OCI-M1 (cell line): ENCODE measurements at regions not wholly inside any gene's neighbourhood (a gene's known extent, or its start where the extent isn't known, plus 50 kb on each side); places are given as distances from the start of the nearest gene placed in this dataset.
A peak's percentile ranks its signal among the peaks of the same experiment; 100 is the strongest.

ENCODE experiments used
- DNase-seq: peaks from one replicate; lab custom pipeline; 2025; lab: John Stamatoyannopoulos, UW

GRCh38 chrX:110408949-110409588 lies 50.4 kb downstream of the RTL9 start:
- DNase-seq = peak; percentile 70

GRCh38 chrX:110409925-110410324 lies 51.3 kb downstream of the RTL9 start:
- peak; percentile 53 for DNase-seq

- peak; percentile 27 for DNase-seq
Measured at GRCh38 chrX:110410603-110411002, 52.0 kb downstream of the RTL9 start.

GRCh38 chrX:110412971-110413726 lies 54.5 kb downstream of the RTL9 start:
- DNase-seq = peak; percentile 92

- no peak for DNase-seq
Measured at GRCh38 chrX:110413727-110414124, 55.1 kb downstream of the RTL9 start.

GRCh38 chrX:110414273-110414672 lies 55.6 kb downstream of the RTL9 start:
- no peak for DNase-seq

- peak; percentile 37 for DNase-seq
Measured at GRCh38 chrX:110414679-110415439, 56.2 kb downstream of the RTL9 start.

- peak; percentile 49 for DNase-seq
Measured at GRCh38 chrX:110415440-110416170, 57.0 kb downstream of the RTL9 start.

- DNase-seq = no peak
Measured at GRCh38 chrX:110417128-110417527, 58.5 kb downstream of the RTL9 start.

- DNase-seq = peak; percentile 57
Measured at GRCh38 chrX:110418316-110419235, 59.9 kb downstream of the RTL9 start.

- no peak for DNase-seq
Measured at GRCh38 chrX:110419512-110419911, 60.9 kb downstream of the RTL9 start.

- peak; percentile 46 for DNase-seq
Measured at GRCh38 chrX:110420771-110421499, 62.3 kb downstream of the RTL9 start.

- no peak for DNase-seq
Measured at GRCh38 chrX:110421500-110422455, 63.1 kb downstream of the RTL9 start.

GRCh38 chrX:110425222-110426154 lies 66.8 kb downstream of the RTL9 start:
- no peak for DNase-seq

- DNase-seq = no peak
Measured at GRCh38 chrX:110426155-110426504, 67.5 kb downstream of the RTL9 start.

GRCh38 chrX:110427076-110427475 lies 68.4 kb downstream of the RTL9 start:
- DNase-seq = no peak

- DNase-seq = no peak
Measured at GRCh38 chrX:110428144-110428543, 69.5 kb downstream of the RTL9 start.
